Left lung (tissue), 4 donors: ENCODE measurements at regions not wholly inside any gene's neighbourhood (a gene's known extent, or its start where the extent isn't known, plus 50 kb on each side); places are given as distances from the start of the nearest gene placed in this dataset.

Source experiments
- ATAC-seq: fragments of 200-7000 bp; cut with Tn5 transposase; one replicate; pipeline ENCODE4 v1.9.1; 2020; ENCODE audit warnings: moderate library complexity
- DNase-seq, 4 donors: peaks; one replicate each; pipeline ENCODE4 v3.0.0-alpha.2; 2013 to 2020
- H3K27ac ChIP-seq, 2 donors: fragments of 200-600 bp; sonication (generic) in 1 of 2; one replicate each; pipeline versions ENCODE4 v1.5.0 to v1.8.0; 2020 to 2021
- H3K27me3 ChIP-seq, 2 donors: fragments of 200-600 bp; sonication (generic) in 1 of 2; one replicate each; pipeline versions ENCODE4 v1.5.0 to v1.8.0; 2020 to 2021
- H3K36me3 ChIP-seq, 2 donors: fragments of 200-600 bp; sonication (generic) in 1 of 2; one replicate each; pipeline versions ENCODE4 v1.5.0 to v1.8.0; 2020 to 2021
- H3K4me1 ChIP-seq, 2 donors: fragments of 200-600 bp; one replicate each; pipeline ENCODE4 v1.8.0; 2021
- H3K4me3 ChIP-seq, 2 donors: fragments of 200-600 bp; sonication (generic) in 1 of 2; one replicate each; pipeline versions ENCODE4 v1.5.0 to v1.8.0; 2020 to 2021; ENCODE audit warnings: mild to moderate bottlenecking in 1 of 2
- H3K9me3 ChIP-seq, 2 donors: fragments of 200-600 bp; sonication (generic) in 1 of 2; one replicate each; pipeline versions ENCODE4 v1.5.0 to v1.8.0; 2020 to 2021
- CTCF ChIP-seq, 2 donors: fragments of 200-600 bp; sonication (generic) in 1 of 2; IDR thresholded peaks; one replicate each; pipeline versions ENCODE4 v1.5.0 to v1.8.0; 2021; ENCODE audit warnings: antibody characterized with exemption in 2 of 2
- intact Hi-C, 2 donors: fragments of 100-400 bp; cut with DNase I; formaldehyde crosslinking; loops; one replicate each; pipeline versions ENCODE4 v1.11.2 to v1.14.2; 2022
- donor health status: DM: no; HTN: yes; CAD: no.
- donor health status: DM: no; HTN: no; CAD: no.

- Histone ChIP-seq H3K36me3 (no peaks in the 10 kb centered on the region), H3K9me3 (no peaks in the 10 kb centered on the region), H3K4me3 (no peak overlapping the region), H3K4me1 (no peaks in the 10 kb centered on the region), H3K27me3 (no peaks in the 10 kb centered on the region), H3K27ac (no peak overlapping the region)
- no peak for ATAC-seq
- no peak for TF ChIP-seq CTCF (IDR thresholded peaks at IDR 0.05)
- no peak for DNase-seq
- intact Hi-C loops: no loop called here
These were observed 112.8 kb downstream of the C3orf38 start for GRCh38 chr3:88262527-88262926.

- no peaks in the 10 kb centered on the region for H3K9me3 ChIP-seq
- TF ChIP-seq CTCF (IDR thresholded peaks at IDR 0.05): no peak
- no peaks in the 10 kb centered on the region for H3K27me3 ChIP-seq
- H3K4me3 ChIP-seq: no peak overlapping the region
- intact Hi-C loops: no loop called here
- ATAC-seq (peak; percentile 34), DNase-seq (peak in 1 of 4 donors; percentile 28)
- no peaks in the 10 kb centered on the region for H3K36me3 ChIP-seq
- no peak overlapping the region for H3K27ac ChIP-seq
- H3K4me1 ChIP-seq: no peaks in the 10 kb centered on the region
These were observed 113.8 kb downstream of the C3orf38 start for GRCh38 chr3:88263417-88264100.

- intact Hi-C loops: no loop called here
- peak in 1 of 4 donors; percentile 11 for DNase-seq
- no peaks in the 10 kb centered on the region for H3K36me3 ChIP-seq
- no peak overlapping the region for H3K4me3 ChIP-seq
- no peak overlapping the region for H3K27ac ChIP-seq
- no peak for ATAC-seq
- no peaks in the 10 kb centered on the region for H3K4me1 ChIP-seq
- no peak for TF ChIP-seq CTCF (IDR thresholded peaks at IDR 0.05)
- H3K9me3 ChIP-seq: no peaks in the 10 kb centered on the region
- no peaks in the 10 kb centered on the region for H3K27me3 ChIP-seq
These were observed 117.7 kb downstream of the C3orf38 start for GRCh38 chr3:88267441-88267840.

GRCh38 chr3:88267847-88268246 lies 118.1 kb downstream of the C3orf38 start:
- Histone ChIP-seq H3K4me3 (no peak overlapping the region), H3K27ac (no peak overlapping the region), H3K27me3 (no peaks in the 10 kb centered on the region), H3K9me3 (no peaks in the 10 kb centered on the region), H3K36me3 (no peaks in the 10 kb centered on the region), H3K4me1 (no peaks in the 10 kb centered on the region)
- ATAC-seq (no peak), DNase-seq (no peak)
- intact Hi-C loops: no loop called here
- no peak for TF ChIP-seq CTCF (IDR thresholded peaks at IDR 0.05)

GRCh38 chr3:88280326-88280725 lies 130.6 kb downstream of the C3orf38 start:
- DNase-seq (no peak), ATAC-seq (no peak)
- H3K4me1 ChIP-seq: no peaks in the 10 kb centered on the region
- H3K36me3 ChIP-seq: no peaks in the 10 kb centered on the region
- intact Hi-C loops: no loop called here
- no peak overlapping the region for H3K4me3 ChIP-seq
- no peaks in the 10 kb centered on the region for H3K27me3 ChIP-seq
- no peak overlapping the region for H3K27ac ChIP-seq
- H3K9me3 ChIP-seq: peaks cover 0 to 2% of the 10 kb centered on the region in 2 donors
- TF ChIP-seq CTCF (IDR thresholded peaks at IDR 0.05): no peak
